Naive thymus-derived CD4-positive, alpha-beta T cell (primary cell): ENCODE measurements at regions not wholly inside any gene's neighbourhood (a gene's known extent, or its start where the extent isn't known, plus 50 kb on each side); places are given as distances from the start of the nearest gene placed in this dataset.

Experiments
- ATAC-seq: fragments of 150-1000 bp; cut with Tn5 transposase; 2 replicates; pipeline ENCODE4 v1.10.0; 2021; ENCODE audit warnings: mild to moderate bottlenecking, moderate library complexity
- CTCF ChIA-PET: fragments of 350-600 bp; sonication (Branson Sonifier 250); formaldehyde crosslinking; loops from one replicate; lab custom pipeline; 2021; ENCODE audit warnings: antibody characterized with exemption; lab: Charles Lee
- POLR2A ChIA-PET: fragments of 350-600 bp; sonication (Branson Sonifier 250); formaldehyde crosslinking; loops from one replicate; lab custom pipeline; 2021; ENCODE audit warnings: antibody characterized with exemption, inconsistent platforms; lab: Charles Lee
- DNase-seq, 9 donors: peaks; one replicate each; pipeline versions ENCODE4 v3.0.0 to v3.0.0-alpha.2; 2020 to 2022; ENCODE audit warnings: mixed read lengths in 1 of 9
- H3K27ac ChIP-seq: one replicate; pipeline ENCODE4 v1.7.0; 2013; ENCODE audit warnings: mild to moderate bottlenecking, low read depth, low read length, moderate library complexity
- H3K27me3 ChIP-seq, 2 donors: one replicate each; pipeline ENCODE4 v1.7.0; 2013; ENCODE audit warnings: low read length in 2 of 2, mild to moderate bottlenecking in 2 of 2, moderate library complexity in 2 of 2; ENCODE audit not compliant: control insufficient read depth in 2 of 2, insufficient read depth in 2 of 2
- H3K36me3 ChIP-seq, 3 experiments: 1 replicate in 2 of 3; 2 replicates in 1 of 3; pipeline ENCODE4 v1.7.0; 2013; ENCODE audit warnings: low read length in 3 of 3, mild to moderate bottlenecking in 3 of 3, moderate library complexity in 1 of 3; ENCODE audit not compliant: insufficient read depth in 3 of 3, control insufficient read depth in 2 of 3
- H3K4me1 ChIP-seq, 2 donors: one replicate each; pipeline ENCODE4 v1.7.0; 2013; ENCODE audit warnings: low read length in 2 of 2, mild to moderate bottlenecking in 2 of 2, moderate library complexity in 1 of 2; ENCODE audit not compliant: control insufficient read depth in 2 of 2, insufficient read depth in 2 of 2
- H3K4me3 ChIP-seq: 2 replicates; pipeline ENCODE4 v1.7.0; 2013; ENCODE audit warnings: mild to moderate bottlenecking, low read length
- H3K9me3 ChIP-seq, 3 experiments: 1 replicate in 2 of 3; 2 replicates in 1 of 3; pipeline ENCODE4 v1.7.0; 2013; ENCODE audit warnings: low read length in 3 of 3; ENCODE audit not compliant: control insufficient read depth in 2 of 3
- H3K27ac Mint-ChIP-seq, 9 donors: one replicate each; pipeline ENCODE4 v1.8.0; 2020 to 2022; ENCODE audit warnings: mixed read lengths in 9 of 9, mild to moderate bottlenecking in 8 of 9, moderate library complexity in 5 of 9, inconsistent platforms in 2 of 9
- H3K27me3 Mint-ChIP-seq, 5 donors: one replicate each; pipeline ENCODE4 v1.8.0; 2021 to 2022; ENCODE audit warnings: mixed read lengths in 5 of 5, mild to moderate bottlenecking in 1 of 5
- H3K36me3 Mint-ChIP-seq, 5 donors: one replicate each; pipeline ENCODE4 v1.8.0; 2020 to 2022; ENCODE audit warnings: mixed read lengths in 5 of 5, mild to moderate bottlenecking in 3 of 5, inconsistent platforms in 1 of 5
- H3K4me1 Mint-ChIP-seq, 7 donors: one replicate each; pipeline ENCODE4 v1.8.0; 2020 to 2022; ENCODE audit warnings: mixed read lengths in 7 of 7, mild to moderate bottlenecking in 3 of 7, inconsistent platforms in 1 of 7
- H3K4me3 Mint-ChIP-seq, 10 donors: one replicate each; pipeline ENCODE4 v1.8.0; 2020 to 2022; ENCODE audit warnings: mild to moderate bottlenecking in 10 of 10, mixed read lengths in 10 of 10, moderate library complexity in 6 of 10, inconsistent platforms in 2 of 10
- H3K9me3 Mint-ChIP-seq, 11 donors: one replicate each; pipeline ENCODE4 v1.8.0; 2020 to 2022; ENCODE audit warnings: mixed read lengths in 11 of 11, mild to moderate bottlenecking in 4 of 11, inconsistent platforms in 1 of 11, moderate library complexity in 1 of 11
- intact Hi-C, 2 donors: fragments of 100-400 bp; cut with micrococcal nuclease; formaldehyde crosslinking; loops; one replicate each; pipeline ENCODE4 v1.15.1; 2023

DNA sequence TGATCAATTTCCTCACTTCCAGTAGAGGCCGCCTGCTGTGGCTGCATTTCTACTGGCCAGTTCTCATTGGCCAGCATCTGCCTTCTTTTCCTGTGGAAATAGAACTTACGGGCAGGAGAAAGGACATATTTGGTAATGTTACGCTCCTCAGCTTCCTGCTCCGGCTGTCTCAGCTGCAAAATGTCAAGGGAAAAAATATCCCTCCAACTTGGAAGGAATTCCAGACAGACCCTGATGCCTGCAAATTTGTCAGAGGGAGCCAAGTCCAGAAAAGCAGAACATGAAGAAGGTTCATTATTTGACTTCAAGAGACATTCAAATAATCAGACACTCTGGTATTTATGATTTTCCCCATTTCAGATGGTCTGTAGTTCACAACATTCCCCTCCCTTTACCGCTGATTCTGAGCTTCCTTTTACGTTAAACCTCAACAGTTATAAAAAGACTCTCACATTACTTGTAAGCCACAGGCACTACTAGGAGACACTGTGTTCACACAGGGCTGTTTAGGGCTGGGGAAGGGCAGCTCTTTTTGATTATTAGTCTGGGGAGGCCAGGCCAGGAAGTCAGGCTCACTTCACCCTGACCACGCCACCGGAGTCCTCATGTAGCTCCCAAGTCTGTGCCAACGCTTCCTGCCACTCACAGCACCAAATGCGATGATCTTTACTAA is 179.6 kb upstream of the CCN2 start:
- ATAC-seq: no peak
- H3K27ac Mint-ChIP-seq: no peak overlapping the region
- ChIA-PET POLR2A (no interaction called here), CTCF (no interaction called here)
- no peaks in the 10 kb centered on the region for H3K36me3 ChIP-seq
- H3K9me3 ChIP-seq: no peaks in the 10 kb centered on the region
- H3K27ac ChIP-seq: no peak overlapping the region
- no peaks in the 10 kb centered on the region for H3K4me1 Mint-ChIP-seq
- H3K4me3 ChIP-seq: no peak overlapping the region
- intact Hi-C loops: no loop called here
- no peaks in the 10 kb centered on the region for H3K27me3 ChIP-seq
- H3K27me3 Mint-ChIP-seq: peaks cover 8 to 24% (median 18%) of the 10 kb centered on the region in 5 donors
- peaks cover 0 to 7% (median 0%) of the 10 kb centered on the region in 11 donors for H3K9me3 Mint-ChIP-seq
- H3K4me1 ChIP-seq: no peaks in the 10 kb centered on the region
- no peaks in the 10 kb centered on the region for H3K36me3 Mint-ChIP-seq
- H3K4me3 Mint-ChIP-seq: no peak overlapping the region
- DNase-seq: no peak

DNA sequence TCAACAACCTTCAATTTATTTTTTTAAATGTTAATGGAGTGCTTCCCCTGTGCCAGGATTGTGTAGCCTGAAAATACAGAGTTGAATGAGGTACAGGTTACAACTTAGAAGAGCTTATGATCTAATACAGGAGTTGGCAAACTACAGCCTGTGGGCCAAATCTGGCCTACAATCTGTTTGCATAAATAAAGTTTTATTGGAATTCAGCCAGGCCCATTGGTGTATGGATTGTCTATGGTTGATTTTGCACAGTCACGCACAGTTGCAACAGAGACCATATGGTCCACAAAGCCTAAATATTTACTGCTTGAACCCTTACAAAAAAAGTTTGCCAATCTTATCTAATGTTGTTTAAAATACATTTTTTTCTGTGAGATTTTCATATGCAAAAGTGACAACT is 177.3 kb upstream of the CCN2 start:
- Histone ChIP-seq H3K9me3 (no peaks in the 10 kb centered on the region), H3K27me3 (no peaks in the 10 kb centered on the region), H3K36me3 (no peaks in the 10 kb centered on the region), H3K27ac (no peak overlapping the region), H3K4me1 (no peaks in the 10 kb centered on the region), H3K4me3 (no peak overlapping the region)
- POLR2A ChIA-PET: no interaction called here
- intact Hi-C loops: no loop called here
- CTCF ChIA-PET: no interaction called here
- H3K4me1 Mint-ChIP-seq: no peaks in the 10 kb centered on the region
- peaks cover 8 to 24% (median 18%) of the 10 kb centered on the region in 5 donors for H3K27me3 Mint-ChIP-seq
- H3K36me3 Mint-ChIP-seq: no peaks in the 10 kb centered on the region
- no peak for ATAC-seq
- DNase-seq: no peak
- H3K4me3 Mint-ChIP-seq: no peak overlapping the region
- no peak overlapping the region for H3K27ac Mint-ChIP-seq
- peaks cover 0 to 7% (median 0%) of the 10 kb centered on the region in 11 donors for H3K9me3 Mint-ChIP-seq

DNA sequence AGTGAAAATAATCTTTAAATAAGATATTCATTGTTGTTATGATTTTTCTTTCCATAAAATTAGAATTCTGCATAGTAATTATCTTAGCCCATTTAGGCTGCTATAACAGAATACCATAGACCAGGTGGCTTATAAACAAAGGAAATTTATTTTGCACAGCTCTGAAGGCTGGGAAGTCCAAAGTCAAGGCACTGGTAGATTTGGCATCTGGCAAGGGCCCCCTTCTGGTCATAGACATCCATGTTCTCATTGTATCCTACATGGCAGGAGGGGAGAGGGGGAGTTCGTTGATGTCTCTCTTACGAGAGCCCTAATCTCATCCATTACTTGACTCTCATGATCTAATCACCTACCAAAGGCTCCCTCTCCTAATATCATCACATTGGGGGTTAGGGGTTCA is 175.0 kb upstream of the CCN2 start:
- H3K9me3 ChIP-seq: no peaks in the 10 kb centered on the region
- H3K27ac Mint-ChIP-seq: no peak overlapping the region
- ChIA-PET POLR2A (no interaction called here), CTCF (no interaction called here)
- peaks cover 3 to 11% (median 4%) of the 10 kb centered on the region in 5 donors for H3K27me3 Mint-ChIP-seq
- H3K4me3 Mint-ChIP-seq: no peak overlapping the region
- peaks cover 0 to 7% (median 0%) of the 10 kb centered on the region in 11 donors for H3K9me3 Mint-ChIP-seq
- no peak overlapping the region for H3K4me3 ChIP-seq
- no peak overlapping the region for H3K27ac ChIP-seq
- intact Hi-C loops: no loop called here
- DNase-seq: no peak
- no peaks in the 10 kb centered on the region for H3K27me3 ChIP-seq
- no peak for ATAC-seq
- H3K36me3 Mint-ChIP-seq: no peaks in the 10 kb centered on the region
- H3K4me1 Mint-ChIP-seq: no peaks in the 10 kb centered on the region
- no peaks in the 10 kb centered on the region for H3K36me3 ChIP-seq
- no peaks in the 10 kb centered on the region for H3K4me1 ChIP-seq

DNA sequence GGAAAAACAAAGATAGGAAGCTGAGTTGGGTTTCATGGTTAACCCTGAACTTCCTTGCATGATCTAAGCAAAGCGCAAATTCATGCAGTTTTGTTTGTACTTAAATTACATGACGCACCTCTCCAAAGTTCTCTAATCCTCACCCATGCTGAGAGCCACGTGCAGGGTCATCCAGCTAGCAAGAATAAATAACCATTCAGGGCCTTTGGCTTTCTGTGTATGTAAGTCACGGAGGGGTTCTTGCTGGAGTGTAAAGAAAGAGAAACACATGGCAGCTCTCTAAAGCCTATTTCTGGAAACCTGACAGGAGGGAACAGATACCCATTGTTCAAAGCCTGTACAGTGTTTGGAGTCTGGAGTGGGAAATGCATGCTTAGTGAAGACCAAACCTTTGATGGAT is 171.7 kb upstream of the CCN2 start:
- Histone ChIP-seq H3K27ac (no peak overlapping the region), H3K9me3 (no peaks in the 10 kb centered on the region), H3K4me1 (no peaks in the 10 kb centered on the region), H3K27me3 (no peaks in the 10 kb centered on the region), H3K36me3 (no peaks in the 10 kb centered on the region), H3K4me3 (no peak overlapping the region)
- H3K4me1 Mint-ChIP-seq: no peaks in the 10 kb centered on the region
- ATAC-seq (no peak), DNase-seq (no peak)
- POLR2A ChIA-PET: no interaction called here
- no peak overlapping the region for H3K4me3 Mint-ChIP-seq
- intact Hi-C loops: no loop called here
- CTCF ChIA-PET: no interaction called here
- peaks cover 0 to 7% (median 0%) of the 10 kb centered on the region in 11 donors for H3K9me3 Mint-ChIP-seq
- H3K27ac Mint-ChIP-seq: no peak overlapping the region
- peaks cover 0 to 10% (median 3%) of the 10 kb centered on the region in 5 donors for H3K27me3 Mint-ChIP-seq
- H3K36me3 Mint-ChIP-seq: no peaks in the 10 kb centered on the region

DNA sequence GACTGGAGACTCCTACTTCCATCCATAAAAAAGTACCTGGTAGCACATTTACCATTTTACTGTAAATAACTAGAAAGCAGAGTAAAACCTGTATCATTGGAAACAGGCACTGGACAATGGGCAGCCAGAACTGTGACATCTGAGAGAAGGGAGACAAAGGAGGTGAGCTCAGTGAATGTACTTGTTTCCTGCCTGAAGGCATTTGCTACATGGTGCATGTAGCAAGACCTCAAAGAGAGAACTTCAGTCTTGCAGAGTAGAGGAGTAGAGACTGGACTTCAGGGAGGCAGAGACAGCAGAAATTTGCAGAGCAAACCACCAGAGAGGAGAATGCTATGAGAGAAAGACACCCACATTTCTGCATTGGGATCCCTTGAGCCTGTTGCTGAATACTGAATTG is 171.0 kb upstream of the CCN2 start:
- H3K36me3 ChIP-seq: no peaks in the 10 kb centered on the region
- no peaks in the 10 kb centered on the region for H3K9me3 ChIP-seq
- H3K27me3 ChIP-seq: no peaks in the 10 kb centered on the region
- H3K27ac Mint-ChIP-seq: no peak overlapping the region
- ChIA-PET POLR2A (no interaction called here), CTCF (no interaction called here)
- H3K27me3 Mint-ChIP-seq: peaks cover 0 to 9% (median 3%) of the 10 kb centered on the region in 5 donors
- DNase-seq: no peak
- H3K27ac ChIP-seq: no peak overlapping the region
- no peaks in the 10 kb centered on the region for H3K4me1 Mint-ChIP-seq
- intact Hi-C loops: no loop called here
- no peaks in the 10 kb centered on the region for H3K4me1 ChIP-seq
- H3K9me3 Mint-ChIP-seq: peaks cover 0 to 3% (median 0%) of the 10 kb centered on the region in 11 donors
- no peak overlapping the region for H3K4me3 Mint-ChIP-seq
- no peaks in the 10 kb centered on the region for H3K36me3 Mint-ChIP-seq
- no peak for ATAC-seq
- H3K4me3 ChIP-seq: no peak overlapping the region

DNA sequence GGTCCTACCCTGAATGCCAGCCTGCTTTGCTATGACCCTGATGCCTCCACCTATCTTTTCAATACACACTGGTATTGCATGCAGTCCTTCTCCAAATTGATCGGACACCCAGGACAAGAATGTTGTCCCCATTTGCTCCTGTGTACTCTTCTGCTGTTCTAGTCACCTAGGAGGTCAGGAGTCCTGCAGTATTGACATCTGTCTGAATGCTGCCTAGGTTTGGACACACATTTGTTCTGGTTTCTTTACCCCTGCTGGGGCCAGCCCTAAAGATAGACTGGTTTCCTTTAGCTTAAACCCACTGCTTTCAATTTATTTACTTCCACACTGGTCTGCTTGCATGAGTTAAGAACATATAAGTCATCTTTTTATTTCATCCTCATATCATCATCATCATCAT is 167.0 kb upstream of the CCN2 start:
- DNase-seq: no peak
- H3K27ac Mint-ChIP-seq: no peak overlapping the region

DNA sequence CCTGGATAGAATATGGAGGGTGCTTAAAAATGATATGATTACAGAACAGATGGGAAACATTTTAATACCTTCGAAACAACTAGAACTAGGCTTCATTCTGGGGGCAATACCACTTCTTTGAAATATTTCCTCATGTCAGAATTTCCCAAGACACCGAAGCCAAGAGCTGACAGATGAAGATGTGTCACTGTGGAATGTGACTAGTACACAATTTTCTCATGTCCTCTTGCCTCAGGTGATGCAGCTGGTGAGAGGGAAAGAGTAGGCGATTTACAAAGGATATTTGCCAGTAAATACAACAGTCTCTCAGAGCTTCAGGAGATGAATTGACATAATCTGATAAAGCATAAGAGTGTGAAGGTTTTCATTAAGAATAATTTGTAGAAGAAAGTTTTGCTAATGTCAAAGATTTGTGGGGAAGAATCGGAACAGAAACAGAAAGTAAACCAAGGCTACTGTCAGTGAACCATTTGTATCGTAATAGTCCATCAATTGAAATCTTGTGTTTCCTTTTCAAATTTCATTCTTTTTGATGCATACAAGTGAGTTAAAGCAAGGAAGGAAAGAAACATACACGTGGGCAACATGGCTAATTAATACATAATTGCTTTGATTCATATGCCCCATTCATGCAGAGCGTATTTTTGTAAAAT is 164.7 kb upstream of the CCN2 start:
- H3K27ac Mint-ChIP-seq: no peak overlapping the region
- Histone ChIP-seq H3K27me3 (no peaks in the 10 kb centered on the region), H3K4me1 (no peaks in the 10 kb centered on the region), H3K27ac (no peak overlapping the region), H3K4me3 (no peak overlapping the region), H3K36me3 (no peaks in the 10 kb centered on the region), H3K9me3 (no peaks in the 10 kb centered on the region)
- H3K36me3 Mint-ChIP-seq: no peaks in the 10 kb centered on the region
- ChIA-PET POLR2A (no interaction called here), CTCF (no interaction called here)
- ATAC-seq: no peak
- H3K4me3 Mint-ChIP-seq: no peak overlapping the region
- peaks cover 0 to 9% (median 0%) of the 10 kb centered on the region in 5 donors for H3K27me3 Mint-ChIP-seq
- H3K9me3 Mint-ChIP-seq: peaks cover 0 to 13% (median 5%) of the 10 kb centered on the region in 11 donors
- no peaks in the 10 kb centered on the region for H3K4me1 Mint-ChIP-seq
- intact Hi-C loops: no loop called here
- DNase-seq: no peak

More for the DNA sequence above, 167.0 kb upstream of the CCN2 start:
- Mint-ChIP-seq H3K4me1 (no peaks in the 10 kb centered on the region), H3K36me3 (no peaks in the 10 kb centered on the region), H3K27me3 (peaks cover 0 to 9% (median 0%) of the 10 kb centered on the region in 5 donors), H3K4me3 (no peak overlapping the region), H3K9me3 (no peaks in the 10 kb centered on the region)
- ATAC-seq: no peak
- H3K9me3 ChIP-seq: no peaks in the 10 kb centered on the region
- intact Hi-C loops: no loop called here
- H3K4me1 ChIP-seq: no peaks in the 10 kb centered on the region
- H3K4me3 ChIP-seq: no peak overlapping the region
- H3K27ac ChIP-seq: no peak overlapping the region
- no peaks in the 10 kb centered on the region for H3K36me3 ChIP-seq
- H3K27me3 ChIP-seq: no peaks in the 10 kb centered on the region
- POLR2A ChIA-PET: no interaction called here
- CTCF ChIA-PET: no interaction called here
